T-helper 17 cell (primary cell): ENCODE measurements at regions not wholly inside any gene's neighbourhood (a gene's known extent, or its start where the extent isn't known, plus 50 kb on each side); places are given as distances from the start of the nearest gene placed in this dataset.

Experiments
- ATAC-seq: fragments of 150-1000 bp; cut with Tn5 transposase; 2 replicates; pipeline ENCODE4 v1.10.0; 2021; ENCODE audit warnings: mild to moderate bottlenecking, moderate library complexity
- DNase-seq, 3 donors: peaks; one replicate each; pipeline versions ENCODE4 v3.0.0 to v3.0.0-alpha.2; 2020 to 2021
- H3K9me3 ChIP-seq: one replicate; pipeline ENCODE4 v1.7.0; 2013; ENCODE audit warnings: low read length, mild to moderate bottlenecking; ENCODE audit not compliant: control insufficient read depth, poor library complexity, severe bottlenecking
- H3K27ac Mint-ChIP-seq: one replicate; pipeline ENCODE4 v1.8.0; 2022; ENCODE audit warnings: mild to moderate bottlenecking, moderate library complexity, mixed read lengths
- H3K27me3 Mint-ChIP-seq: one replicate; pipeline ENCODE4 v1.8.0; 2022; ENCODE audit warnings: mixed read lengths
- H3K36me3 Mint-ChIP-seq: one replicate; pipeline ENCODE4 v1.8.0; 2022; ENCODE audit warnings: low read depth, mixed read lengths
- H3K4me1 Mint-ChIP-seq: one replicate; pipeline ENCODE4 v1.8.0; 2022; ENCODE audit warnings: mild to moderate bottlenecking, mixed read lengths
- H3K4me3 Mint-ChIP-seq: one replicate; pipeline ENCODE4 v1.8.0; 2022; ENCODE audit warnings: mild to moderate bottlenecking, moderate library complexity, mixed read lengths

GRCh38 chr15:85306946-85307686 lies 73.3 kb upstream of the AKAP13 start:
- ATAC-seq = no peak

GRCh38 chr15:85307687-85308045 lies 72.7 kb upstream of the AKAP13 start:
- no peak for ATAC-seq
- Mint-ChIP-seq H3K4me1 (peaks cover 8% of the 10 kb centered on the region), H3K36me3 (no peaks in the 10 kb centered on the region), H3K27ac (no peak overlapping the region), H3K27me3 (no peaks in the 10 kb centered on the region), H3K4me3 (no peak overlapping the region)
- no peaks in the 10 kb centered on the region for H3K9me3 ChIP-seq
- DNase-seq = no peak

More at GRCh38 chr15:85306946-85307686, 73.3 kb upstream of the AKAP13 start:
- no peak for DNase-seq
- Mint-ChIP-seq H3K27me3 (no peaks in the 10 kb centered on the region), H3K4me3 (no peak overlapping the region), H3K4me1 (peaks cover 7% of the 10 kb centered on the region), H3K27ac (no peak overlapping the region), H3K36me3 (no peaks in the 10 kb centered on the region)
- H3K9me3 ChIP-seq = no peaks in the 10 kb centered on the region

- H3K27ac Mint-ChIP-seq = no peak overlapping the region
- H3K27me3 Mint-ChIP-seq = no peaks in the 10 kb centered on the region
- no peaks in the 10 kb centered on the region for H3K36me3 Mint-ChIP-seq
- H3K9me3 ChIP-seq = no peaks in the 10 kb centered on the region
- ATAC-seq (no peak), DNase-seq (no peak)
- H3K4me3 Mint-ChIP-seq = no peak overlapping the region
- peaks cover 27% of the 10 kb centered on the region for H3K4me1 Mint-ChIP-seq
These were observed 68.8 kb upstream of the AKAP13 start for GRCh38 chr15:85311647-85312046.

- Mint-ChIP-seq H3K27me3 (no peaks in the 10 kb centered on the region), H3K4me1 (peaks cover 31% of the 10 kb centered on the region), H3K4me3 (no peak overlapping the region), H3K36me3 (no peaks in the 10 kb centered on the region), H3K27ac (peak overlapping the region; percentile 78)
- ATAC-seq = peak; percentile 72
- no peak for DNase-seq
- H3K9me3 ChIP-seq = no peaks in the 10 kb centered on the region
These were observed 67.9 kb upstream of the AKAP13 start for GRCh38 chr15:85312486-85312885.

GRCh38 chr15:85312929-85313331 lies 67.5 kb upstream of the AKAP13 start:
- no peaks in the 10 kb centered on the region for H3K9me3 ChIP-seq
- DNase-seq = no peak
- ATAC-seq = no peak
- no peak overlapping the region for H3K4me3 Mint-ChIP-seq
- H3K4me1 Mint-ChIP-seq = peaks cover 31% of the 10 kb centered on the region
- no peaks in the 10 kb centered on the region for H3K36me3 Mint-ChIP-seq
- no peaks in the 10 kb centered on the region for H3K27me3 Mint-ChIP-seq
- H3K27ac Mint-ChIP-seq = peak overlapping the region; percentile 78

- no peaks in the 10 kb centered on the region for H3K27me3 Mint-ChIP-seq
- peak overlapping the region; percentile 78 for H3K27ac Mint-ChIP-seq
- no peaks in the 10 kb centered on the region for H3K9me3 ChIP-seq
- H3K36me3 Mint-ChIP-seq = no peaks in the 10 kb centered on the region
- H3K4me1 Mint-ChIP-seq = peaks cover 33% of the 10 kb centered on the region
- DNase-seq = no peak
- ATAC-seq = no peak
- H3K4me3 Mint-ChIP-seq = no peak overlapping the region
These were observed 67.1 kb upstream of the AKAP13 start for GRCh38 chr15:85313339-85313738.

- Mint-ChIP-seq H3K27ac (no peak overlapping the region), H3K4me3 (no peak overlapping the region), H3K36me3 (no peaks in the 10 kb centered on the region), H3K27me3 (no peaks in the 10 kb centered on the region), H3K4me1 (peaks cover 31% of the 10 kb centered on the region)
- no peaks in the 10 kb centered on the region for H3K9me3 ChIP-seq
- DNase-seq (no peak), ATAC-seq (no peak)
These were observed 66.3 kb upstream of the AKAP13 start for GRCh38 chr15:85314146-85314545.

GRCh38 chr15:85314633-85315032 lies 65.8 kb upstream of the AKAP13 start:
- H3K4me3 Mint-ChIP-seq = no peak overlapping the region

GRCh38 chr15:85316244-85316934 lies 64.0 kb upstream of the AKAP13 start:
- H3K27ac Mint-ChIP-seq = peak overlapping the region; percentile 92
- no peaks in the 10 kb centered on the region for H3K9me3 ChIP-seq
- no peaks in the 10 kb centered on the region for H3K27me3 Mint-ChIP-seq
- ATAC-seq = peak; percentile 74
- peaks cover 33% of the 10 kb centered on the region for H3K4me1 Mint-ChIP-seq
- DNase-seq = no peak
- H3K4me3 Mint-ChIP-seq = peak overlapping the region; percentile 74
- peaks cover 4% of the 10 kb centered on the region for H3K36me3 Mint-ChIP-seq

More at GRCh38 chr15:85314633-85315032, 65.8 kb upstream of the AKAP13 start:
- DNase-seq (no peak), ATAC-seq (no peak)
- Mint-ChIP-seq H3K27ac (no peak overlapping the region), H3K4me1 (peaks cover 33% of the 10 kb centered on the region), H3K27me3 (no peaks in the 10 kb centered on the region), H3K36me3 (peaks cover 4% of the 10 kb centered on the region)
- no peaks in the 10 kb centered on the region for H3K9me3 ChIP-seq

GRCh38 chr15:85318048-85318731 lies 62.2 kb upstream of the AKAP13 start:
- DNase-seq = no peak
- Mint-ChIP-seq H3K27ac (peak overlapping the region; percentile 92), H3K27me3 (no peaks in the 10 kb centered on the region), H3K36me3 (peaks cover 4% of the 10 kb centered on the region), H3K4me3 (no peak overlapping the region), H3K4me1 (peaks cover 26% of the 10 kb centered on the region)
- H3K9me3 ChIP-seq = no peaks in the 10 kb centered on the region
- ATAC-seq = peak; percentile 72

- no peak overlapping the region for H3K4me3 Mint-ChIP-seq
- H3K4me1 Mint-ChIP-seq = peaks cover 26% of the 10 kb centered on the region
- no peaks in the 10 kb centered on the region for H3K27me3 Mint-ChIP-seq
- H3K36me3 Mint-ChIP-seq = peaks cover 4% of the 10 kb centered on the region
- H3K9me3 ChIP-seq = no peaks in the 10 kb centered on the region
- ATAC-seq (no peak), DNase-seq (no peak)
- H3K27ac Mint-ChIP-seq = peak overlapping the region; percentile 92
These were observed 61.7 kb upstream of the AKAP13 start for GRCh38 chr15:85318732-85319076.

- DNase-seq = no peak
- Mint-ChIP-seq H3K27ac (no peak overlapping the region), H3K4me1 (peaks cover 9% of the 10 kb centered on the region), H3K4me3 (no peak overlapping the region), H3K27me3 (no peaks in the 10 kb centered on the region), H3K36me3 (peaks cover 4% of the 10 kb centered on the region)
- no peaks in the 10 kb centered on the region for H3K9me3 ChIP-seq
- ATAC-seq = no peak
These were observed 56.2 kb upstream of the AKAP13 start for GRCh38 chr15:85324202-85324601.

GRCh38 chr15:85325834-85326233 lies 54.6 kb upstream of the AKAP13 start:
- no peaks in the 10 kb centered on the region for H3K36me3 Mint-ChIP-seq
- ATAC-seq = no peak
- peaks cover 18% of the 10 kb centered on the region for H3K4me1 Mint-ChIP-seq
- no peak for DNase-seq
- H3K9me3 ChIP-seq = no peaks in the 10 kb centered on the region
- H3K27me3 Mint-ChIP-seq = no peaks in the 10 kb centered on the region
- H3K27ac Mint-ChIP-seq = no peak overlapping the region
- H3K4me3 Mint-ChIP-seq = no peak overlapping the region
